ENCODE measurements at regions not wholly inside any gene's neighbourhood (a gene's known extent, or its start where the extent isn't known, plus 50 kb on each side); places are given as distances from the start of the nearest gene placed in this dataset.

GRCh38 chr12:67415473-67415872 lies 146.3 kb downstream of the CAND1 start:
- TF ChIP-seq EZH2 (IDR thresholded peaks at IDR 0.05): no peak
- no peak for TF ChIP-seq FOXP2 (optimal IDR thresholded peaks at IDR 0.05; ENCODE audit: control extremely low read depth, extremely low read length, insufficient read depth)

All from SK-N-MC (cell line).